ENCODE measurements at regions not wholly inside any gene's neighbourhood (a gene's known extent, or its start where the extent isn't known, plus 50 kb on each side); places are given as distances from the start of the nearest gene placed in this dataset.

DNA sequence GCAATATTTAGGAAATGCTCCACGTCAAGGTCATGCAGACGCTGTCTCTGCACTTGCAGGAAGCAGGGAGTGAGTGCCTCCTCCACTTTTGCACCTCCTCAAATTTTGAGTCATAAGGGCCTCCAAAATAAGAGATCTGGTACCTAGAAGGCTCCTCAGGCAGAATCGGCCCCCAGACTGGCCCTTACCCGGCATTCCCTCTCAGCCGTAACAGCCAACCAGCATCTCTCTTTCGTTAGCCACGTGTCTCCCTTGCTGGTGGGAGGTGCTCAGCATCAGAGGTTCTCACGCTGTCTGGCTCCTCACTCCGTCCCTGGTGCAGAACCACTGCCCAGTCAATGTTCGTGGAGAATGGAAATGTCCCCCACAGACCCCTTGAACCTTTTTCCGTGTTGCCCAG is 75.3 kb downstream of the ANKRD60 start:
- Mint-ChIP-seq H3K27me3 (ENCODE audit: low read depth) (peaks cover 38% of the 10 kb centered on the region), H3K4me3 (no peak overlapping the region), H3K27ac (no peak overlapping the region)

DNA sequence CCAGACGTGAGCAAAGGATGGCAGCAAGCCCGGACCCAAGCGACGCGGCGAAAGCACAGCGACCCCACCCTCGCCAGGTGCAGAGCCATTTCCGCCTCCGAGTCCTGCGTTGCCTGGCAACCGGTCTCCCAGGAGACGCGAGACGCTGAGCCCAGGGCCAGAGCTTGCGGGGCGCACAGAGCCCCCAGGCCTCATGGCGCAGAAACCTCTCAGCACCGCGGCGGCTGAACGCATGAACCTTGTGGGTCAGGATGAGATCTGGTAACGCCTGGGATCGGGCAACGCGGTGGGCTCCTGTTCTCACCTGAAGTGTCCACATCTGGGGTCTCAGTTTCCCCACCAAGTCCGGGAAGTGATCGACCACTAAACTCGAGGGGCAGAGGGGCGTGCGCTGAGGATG is 77.7 kb downstream of the ANKRD60 start:
- no peak overlapping the region for H3K4me3 Mint-ChIP-seq
- TF ChIP-seq CTCF (IDR thresholded peaks at IDR 0.05; ENCODE audit: unreplicated experiment in 3 of 3): no peak
- no peaks in the 10 kb centered on the region for H3K36me3 Mint-ChIP-seq (ENCODE audit: low read depth)
- H3K9me3 Mint-ChIP-seq: peaks cover 3% of the 10 kb centered on the region
- peaks cover 34% of the 10 kb centered on the region for H3K4me1 Mint-ChIP-seq
- H3K27me3 Mint-ChIP-seq (ENCODE audit: low read depth): peaks cover 38% of the 10 kb centered on the region
- no peak overlapping the region for H3K27ac Mint-ChIP-seq

More for the DNA sequence above, 75.3 kb downstream of the ANKRD60 start:
- H3K36me3 Mint-ChIP-seq (ENCODE audit: low read depth): no peaks in the 10 kb centered on the region
- no peak for TF ChIP-seq CTCF (IDR thresholded peaks at IDR 0.05; ENCODE audit: unreplicated experiment in 3 of 3)
- peaks cover 1% of the 10 kb centered on the region for H3K9me3 Mint-ChIP-seq
- H3K4me1 Mint-ChIP-seq: peaks cover 25% of the 10 kb centered on the region

- TF ChIP-seq CTCF (IDR thresholded peaks at IDR 0.05; ENCODE audit: unreplicated experiment in 3 of 3): no peak
- H3K36me3 Mint-ChIP-seq (ENCODE audit: low read depth): no peaks in the 10 kb centered on the region
- H3K27me3 Mint-ChIP-seq (ENCODE audit: low read depth): peaks cover 34% of the 10 kb centered on the region
- no peak overlapping the region for H3K4me3 Mint-ChIP-seq
- H3K4me1 Mint-ChIP-seq: peaks cover 35% of the 10 kb centered on the region
- peaks cover 5% of the 10 kb centered on the region for H3K9me3 Mint-ChIP-seq
- peak overlapping the region in 1 of 3 experiments; percentile 4 for H3K27ac Mint-ChIP-seq
Observed at GRCh38 chr20:58149437-58150091, 78.9 kb downstream of the ANKRD60 start.

GRCh38 chr20:58148891-58149290 is 79.6 kb downstream of the ANKRD60 start:
- Mint-ChIP-seq H3K4me3 (no peak overlapping the region), H3K27me3 (ENCODE audit: low read depth) (peaks cover 31% of the 10 kb centered on the region), H3K27ac (peak overlapping the region in 1 of 3 experiments; percentile 4), H3K36me3 (ENCODE audit: low read depth) (no peaks in the 10 kb centered on the region), H3K9me3 (peaks cover 5% of the 10 kb centered on the region), H3K4me1 (peaks cover 32% of the 10 kb centered on the region)
- no peak for TF ChIP-seq CTCF (IDR thresholded peaks at IDR 0.05; ENCODE audit: unreplicated experiment in 3 of 3)

- Mint-ChIP-seq H3K4me1 (peaks cover 30% of the 10 kb centered on the region), H3K27ac (peak overlapping the region in 1 of 3 experiments; percentile 42), H3K27me3 (ENCODE audit: low read depth) (peaks cover 27% of the 10 kb centered on the region), H3K36me3 (ENCODE audit: low read depth) (no peaks in the 10 kb centered on the region), H3K9me3 (peaks cover 5% of the 10 kb centered on the region), H3K4me3 (no peak overlapping the region)
- TF ChIP-seq CTCF (IDR thresholded peaks at IDR 0.05; ENCODE audit: unreplicated experiment in 3 of 3): no peak
Observed at GRCh38 chr20:58147628-58148370, 80.7 kb downstream of the ANKRD60 start.
